ENCODE measurements at regions not wholly inside any gene's neighbourhood (a gene's known extent, or its start where the extent isn't known, plus 50 kb on each side); places are given as distances from the start of the nearest gene placed in this dataset.

DNA sequence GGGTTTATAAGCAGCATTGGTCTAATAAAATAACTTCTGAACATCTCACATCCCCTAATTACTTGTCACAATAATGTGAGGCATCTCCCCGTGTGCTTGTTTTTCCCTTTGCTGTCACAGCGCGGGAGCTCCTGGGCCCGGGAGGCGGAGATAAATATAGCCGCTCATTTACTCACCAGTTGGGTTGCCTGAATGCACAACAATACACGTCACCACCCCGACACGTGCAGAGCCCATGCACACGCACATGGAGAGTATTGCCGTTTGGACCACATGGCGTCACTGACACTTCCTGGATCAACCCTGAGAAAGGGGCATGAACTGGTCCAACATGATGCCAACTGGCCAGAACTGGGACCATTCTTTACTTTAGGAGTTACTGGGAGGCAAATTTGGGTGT, 76.2 kb downstream of the MRPL46 start:
- DNase-seq (ENCODE audit: extremely low spot score), result no peak
- intact Hi-C loops (cut with DNase I), result no loop called here
- TF ChIP-seq EP300 (IDR thresholded peaks at IDR 0.05) (no peak), POLR2AphosphoS5 (IDR thresholded peaks at IDR 0.05) (no peak), CTCF (IDR thresholded peaks at IDR 0.05) (no peak), POLR2A (IDR thresholded peaks at IDR 0.05; ENCODE audit: low read depth) (no peak)
- H3K4me1 ChIP-seq, result no peaks in the 10 kb centered on the region
- peaks cover 0 to 4% (median 0%) of the 10 kb centered on the region in 4 donors for H3K9me3 ChIP-seq
- H3K27me3 ChIP-seq, result peaks cover 0 to 16% (median 0%) of the 10 kb centered on the region in 4 donors
- H3K27ac ChIP-seq (replicated peaks in 1 of 4), result no peak overlapping the region
- WGBS, result 85% methylated on average over 12 of the region's 12 CpGs
- H3K4me3 ChIP-seq, result no peak overlapping the region
- no peaks in the 10 kb centered on the region for H3K36me3 ChIP-seq

- Histone ChIP-seq H3K27ac (replicated peaks in 1 of 4) (no peak overlapping the region), H3K4me1 (no peaks in the 10 kb centered on the region), H3K27me3 (peaks cover 0 to 10% (median 0%) of the 10 kb centered on the region in 4 donors), H3K9me3 (no peaks in the 10 kb centered on the region), H3K4me3 (no peak overlapping the region), H3K36me3 (no peaks in the 10 kb centered on the region)
- WGBS, result 90% methylated on average over 3 of the region's 4 CpGs
- TF ChIP-seq POLR2AphosphoS5 (IDR thresholded peaks at IDR 0.05) (no peak), CTCF (IDR thresholded peaks at IDR 0.05) (no peak), POLR2A (IDR thresholded peaks at IDR 0.05; ENCODE audit: low read depth) (no peak), EP300 (IDR thresholded peaks at IDR 0.05) (no peak)
- intact Hi-C loops (cut with DNase I), result no loop called here
- no peak for DNase-seq (ENCODE audit: extremely low spot score)
These were observed 76.9 kb downstream of the MRPL46 start for GRCh38 chr15:88390164-88390901.

DNA sequence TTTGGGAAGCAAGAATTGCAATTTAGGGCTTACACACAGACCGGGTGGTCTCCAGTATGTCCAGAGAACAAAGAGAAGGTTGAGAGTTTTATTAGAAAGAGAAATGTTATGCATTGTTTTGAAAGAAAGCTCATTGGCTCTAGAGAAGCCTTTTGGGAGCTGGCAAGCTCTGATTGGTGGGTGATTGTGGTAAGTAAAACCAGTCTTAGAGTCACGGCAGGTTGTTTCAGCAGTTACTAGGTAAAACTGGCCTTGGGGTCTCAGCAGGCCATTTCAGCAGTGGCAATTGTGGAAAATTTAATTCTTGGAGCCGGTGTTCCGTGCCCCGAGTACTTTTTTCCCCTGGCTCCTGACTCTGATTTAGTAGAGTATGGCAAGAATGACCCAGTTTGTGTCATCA, 78.1 kb downstream of the MRPL46 start:
- Histone ChIP-seq H3K9me3 (no peaks in the 10 kb centered on the region), H3K27me3 (peaks cover 0 to 8% (median 0%) of the 10 kb centered on the region in 4 donors), H3K4me3 (no peak overlapping the region), H3K27ac (replicated peaks in 1 of 4) (no peak overlapping the region), H3K36me3 (no peaks in the 10 kb centered on the region), H3K4me1 (no peaks in the 10 kb centered on the region)
- DNase-seq (ENCODE audit: extremely low spot score), result no peak
- WGBS, result 86% methylated on average over 5 of the region's 5 CpGs
- TF ChIP-seq POLR2A (IDR thresholded peaks at IDR 0.05; ENCODE audit: low read depth) (no peak), POLR2AphosphoS5 (IDR thresholded peaks at IDR 0.05) (no peak), EP300 (IDR thresholded peaks at IDR 0.05) (no peak), CTCF (IDR thresholded peaks at IDR 0.05) (no peak)
- intact Hi-C loops (cut with DNase I), result no loop called here

- no peak for DNase-seq (ENCODE audit: extremely low spot score)
- no peaks in the 10 kb centered on the region for H3K36me3 ChIP-seq
- intact Hi-C loops (cut with DNase I), result no loop called here
- no peaks in the 10 kb centered on the region for H3K9me3 ChIP-seq
- no peaks in the 10 kb centered on the region for H3K4me1 ChIP-seq
- WGBS, result 63% methylated on average over 3 of the region's 3 CpGs
- H3K27ac ChIP-seq (replicated peaks in 1 of 4), result no peak overlapping the region
- H3K27me3 ChIP-seq, result peaks cover 0 to 6% (median 0%) of the 10 kb centered on the region in 4 donors
- H3K4me3 ChIP-seq, result no peak overlapping the region
- TF ChIP-seq POLR2AphosphoS5 (IDR thresholded peaks at IDR 0.05), result no peak
- no peak for TF ChIP-seq POLR2A (IDR thresholded peaks at IDR 0.05; ENCODE audit: low read depth)
- TF ChIP-seq CTCF (IDR thresholded peaks at IDR 0.05), result no peak
- TF ChIP-seq EP300 (IDR thresholded peaks at IDR 0.05), result no peak
These were observed 78.5 kb downstream of the MRPL46 start for GRCh38 chr15:88388686-88389085.

All from esophagus muscularis mucosa (tissue), 4 donors.